Lower leg skin (tissue), 3 donors: ENCODE measurements at regions not wholly inside any gene's neighbourhood (a gene's known extent, or its start where the extent isn't known, plus 50 kb on each side); places are given as distances from the start of the nearest gene placed in this dataset.

ENCODE experiments used
- CTCF ChIP-seq, 3 donors: fragments of 450-650 bp; IDR thresholded peaks; one replicate each; pipeline ENCODE4 v1.5.1; 2016; ENCODE audit warnings: antibody characterized with exemption in 3 of 3, mild to moderate bottlenecking in 3 of 3, moderate library complexity in 2 of 3
- POLR2A ChIP-seq, 2 donors: fragments of 450-650 bp; IDR thresholded peaks; one replicate each; pipeline ENCODE4 v1.6.1; 2016 to 2017; ENCODE audit warnings: antibody characterized with exemption in 2 of 2, mild to moderate bottlenecking in 1 of 2, moderate library complexity in 1 of 2

DNA sequence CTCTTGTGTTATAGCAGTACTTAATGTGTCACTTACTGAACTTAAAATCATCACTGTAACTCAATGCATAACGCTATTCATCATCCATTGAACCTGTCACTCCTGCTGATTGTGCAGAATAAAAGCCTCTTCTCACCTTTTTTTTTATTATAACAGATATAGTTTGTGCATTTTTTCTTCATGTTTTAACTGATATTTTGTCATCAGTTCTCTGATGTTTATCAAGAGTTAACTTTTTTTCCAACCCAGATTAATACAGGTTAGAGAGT is 100.4 kb downstream of the SLIT2 start:
- TF ChIP-seq POLR2A (IDR thresholded peaks at IDR 0.05) (no peak), CTCF (IDR thresholded peaks at IDR 0.05) (no peak)
